ENCODE measurements at regions not wholly inside any gene's neighbourhood (a gene's known extent, or its start where the extent isn't known, plus 50 kb on each side); places are given as distances from the start of the nearest gene placed in this dataset.

- no peak for ATAC-seq
- intact Hi-C loops (cut with DNase I), result no loop called here
Measured at GRCh38 chr4:112905728-112906127, 143.7 kb upstream of the ANK2 start.

DNA sequence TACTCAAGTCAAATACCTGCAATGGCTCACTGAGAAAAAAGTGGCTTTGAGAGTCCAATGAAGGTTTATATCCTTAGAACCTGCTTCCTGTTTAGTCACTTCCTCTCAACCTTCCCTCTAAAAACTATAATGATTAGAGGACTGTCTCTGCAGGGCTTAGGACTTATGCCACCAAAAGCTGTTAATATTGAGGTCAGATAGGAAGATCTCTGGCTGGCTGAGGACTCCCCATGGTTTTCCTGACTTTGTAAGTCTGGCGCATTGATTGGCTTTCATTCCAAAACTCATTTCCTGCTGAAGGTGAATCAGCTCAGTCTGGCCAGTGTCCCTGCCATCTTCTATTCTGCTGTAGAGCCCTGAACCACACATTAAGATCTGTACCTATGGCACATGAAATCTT lies 140.9 kb upstream of the ANK2 start:
- Histone ChIP-seq H3K4me3 (no peak overlapping the region), H3K9me3 (no peaks in the 10 kb centered on the region), H3K36me3 (no peaks in the 10 kb centered on the region), H3K27me3 (no peaks in the 10 kb centered on the region), H3K27ac (no peak overlapping the region), H3K4me1 (peaks cover 6% of the 10 kb centered on the region)
- no peak for ATAC-seq
- intact Hi-C loops (cut with DNase I), result no loop called here
- TF ChIP-seq CTCF (IDR thresholded peaks at IDR 0.05), result no peak
- DNase-seq, result no peak

More at GRCh38 chr4:112905728-112906127, 143.7 kb upstream of the ANK2 start:
- no peaks in the 10 kb centered on the region for H3K27me3 ChIP-seq
- no peaks in the 10 kb centered on the region for H3K36me3 ChIP-seq
- H3K9me3 ChIP-seq, result no peaks in the 10 kb centered on the region
- H3K4me1 ChIP-seq, result peaks cover 6% of the 10 kb centered on the region
- no peak overlapping the region for H3K27ac ChIP-seq
- no peak overlapping the region for H3K4me3 ChIP-seq
- no peak for DNase-seq
- no peak for TF ChIP-seq CTCF (IDR thresholded peaks at IDR 0.05)

DNA sequence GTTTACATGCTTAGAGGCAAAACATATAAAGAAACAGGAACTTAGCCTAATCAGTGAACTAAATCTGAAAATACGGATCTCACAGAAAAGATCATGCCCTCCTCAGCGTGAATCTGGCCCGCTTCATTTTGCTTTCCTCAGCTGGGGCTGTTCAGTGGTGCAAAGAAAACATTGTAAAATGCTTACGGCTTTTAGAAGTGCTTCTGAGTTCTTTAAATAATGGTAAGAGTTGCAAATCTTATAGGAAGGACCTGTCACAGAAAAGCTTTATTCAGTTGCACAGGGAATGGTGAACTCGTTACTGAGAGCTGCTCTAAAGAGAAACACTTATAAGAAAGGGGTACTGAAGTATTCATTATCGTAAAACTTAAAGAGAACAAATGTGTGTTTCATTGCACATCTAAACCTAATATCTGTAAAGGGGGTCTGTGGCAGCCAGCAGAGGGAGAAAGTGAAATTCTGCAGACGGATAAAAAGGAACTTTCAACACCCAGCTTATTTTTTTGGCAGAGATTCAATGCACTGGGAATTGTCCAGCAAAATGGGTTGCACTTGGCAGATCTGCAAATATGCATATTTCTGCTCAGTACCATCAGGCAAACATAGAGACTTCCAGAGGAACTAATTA lies 139.2 kb upstream of the ANK2 start:
- Histone ChIP-seq H3K27ac (no peak overlapping the region), H3K4me3 (peak overlapping the region; percentile 29)

GRCh38 chr4:112916868-112917267 lies 132.6 kb upstream of the ANK2 start:
- Histone ChIP-seq H3K4me1 (no peaks in the 10 kb centered on the region), H3K36me3 (no peaks in the 10 kb centered on the region), H3K27me3 (no peaks in the 10 kb centered on the region), H3K27ac (no peak overlapping the region), H3K9me3 (no peaks in the 10 kb centered on the region), H3K4me3 (no peak overlapping the region)
- TF ChIP-seq CTCF (IDR thresholded peaks at IDR 0.05), result no peak
- intact Hi-C loops (cut with DNase I), result no loop called here
- DNase-seq, result no peak
- no peak for ATAC-seq

More for the DNA sequence above, 139.2 kb upstream of the ANK2 start:
- Histone ChIP-seq H3K4me1 (peaks cover 6% of the 10 kb centered on the region), H3K9me3 (no peaks in the 10 kb centered on the region), H3K36me3 (no peaks in the 10 kb centered on the region), H3K27me3 (no peaks in the 10 kb centered on the region)
- TF ChIP-seq CTCF (IDR thresholded peaks at IDR 0.05), result no peak
- no peak for ATAC-seq
- intact Hi-C loops (cut with DNase I), result no loop called here
- no peak for DNase-seq

GRCh38 chr4:112923516-112923915 lies 125.9 kb upstream of the ANK2 start:
- ATAC-seq (no peak), DNase-seq (no peak)

More at GRCh38 chr4:112923516-112923915, 125.9 kb upstream of the ANK2 start:
- H3K4me1 ChIP-seq, result no peaks in the 10 kb centered on the region
- H3K27ac ChIP-seq, result no peak overlapping the region
- intact Hi-C loops (cut with DNase I), result no loop called here
- no peaks in the 10 kb centered on the region for H3K9me3 ChIP-seq
- no peak overlapping the region for H3K4me3 ChIP-seq
- no peak for TF ChIP-seq CTCF (IDR thresholded peaks at IDR 0.05)
- H3K27me3 ChIP-seq, result no peaks in the 10 kb centered on the region
- H3K36me3 ChIP-seq, result no peaks in the 10 kb centered on the region

Data from upper lobe of right lung (tissue), 1 donor.